Smooth muscle cell (in vitro differentiated cells): ENCODE measurements at regions not wholly inside any gene's neighbourhood (a gene's known extent, or its start where the extent isn't known, plus 50 kb on each side); places are given as distances from the start of the nearest gene placed in this dataset.

Source experiments
- DNase-seq: peaks from one replicate; lab custom pipeline; 2025; ENCODE audit not compliant: unreplicated experiment; lab: John Stamatoyannopoulos, UW
- H2AFZ ChIP-seq: fragments of 200-600 bp; sonication (generic); 2 replicates; pipeline ENCODE4 v1.6.0; 2016; ENCODE audit warnings: antibody characterized with exemption, low read depth, mild to moderate bottlenecking
- H3F3A ChIP-seq: fragments of 200-600 bp; sonication (generic); 2 replicates; pipeline ENCODE4 v1.6.0; 2017; ENCODE audit warnings: antibody characterized with exemption, low read depth
- H3K27ac ChIP-seq: fragments of 200-600 bp; sonication (generic); 2 replicates; pipeline ENCODE4 v1.5.1; 2016; ENCODE audit warnings: low read depth, mild to moderate bottlenecking
- H3K27me3 ChIP-seq: fragments of 200-600 bp; sonication (generic); 2 replicates; pipeline ENCODE4 v1.6.1; 2016; ENCODE audit warnings: low read depth, mild to moderate bottlenecking
- H3K36me3 ChIP-seq: fragments of 200-600 bp; sonication (generic); 2 replicates; pipeline ENCODE4 v1.5.1; 2016; ENCODE audit warnings: low read depth
- H3K4me1 ChIP-seq: fragments of 200-600 bp; sonication (generic); 2 replicates; pipeline ENCODE4 v1.5.1; 2016; ENCODE audit warnings: low read depth
- H3K4me2 ChIP-seq: fragments of 200-600 bp; sonication (generic); 2 replicates; pipeline ENCODE4 v1.6.0; 2016; ENCODE audit warnings: mild to moderate bottlenecking
- H3K4me3 ChIP-seq: fragments of 200-600 bp; sonication (generic); 2 replicates; pipeline ENCODE4 v1.5.1; 2016; ENCODE audit warnings: mild to moderate bottlenecking
- H3K79me2 ChIP-seq: fragments of 200-600 bp; sonication (generic); 2 replicates; pipeline ENCODE4 v1.6.0; 2016; ENCODE audit warnings: low read depth, mild to moderate bottlenecking
- H3K9ac ChIP-seq: fragments of 200-600 bp; sonication (generic); 2 replicates; pipeline ENCODE4 v1.6.0; 2016; ENCODE audit warnings: low read depth
- H3K9me3 ChIP-seq: fragments of 200-600 bp; sonication (generic); replicated peaks from 2 replicates; pipeline ENCODE4 v1.5.1; 2016; ENCODE audit warnings: low read depth
- H4K20me1 ChIP-seq: fragments of 200-600 bp; sonication (generic); 2 replicates; pipeline ENCODE4 v1.6.0; 2016; ENCODE audit warnings: low read depth
- CTCF ChIP-seq: fragments of 200-600 bp; sonication (generic); IDR thresholded peaks from 2 replicates; pipeline ENCODE4 v1.5.1; 2017; ENCODE audit warnings: borderline replicate concordance, mild to moderate bottlenecking, antibody characterized with exemption; ENCODE audit not compliant: insufficient read depth, poor library complexity, severe bottlenecking
- WGBS: methylation state at CpG from one replicate; pipeline ENCODE4 v1.1.7; 2016; ENCODE audit warnings: low lambda C conversion rate; 5-methylcytosine and 5-hydroxymethylcytosine counted together

GRCh38 chr14:85281921-85282320, 248.0 kb upstream of the FLRT2 start:
- no peak for TF ChIP-seq CTCF
- Histone ChIP-seq H4K20me1 (no peaks in the 10 kb centered on the region), H3K4me1 (no peaks in the 10 kb centered on the region), H3K79me2 (no peaks in the 10 kb centered on the region), H3F3A (no peaks in the 10 kb centered on the region), H3K27ac (no peak overlapping the region), H3K4me3 (no peak overlapping the region), H3K9me3 (no peaks in the 10 kb centered on the region), H3K27me3 (no peaks in the 10 kb centered on the region), H3K9ac (no peak overlapping the region), H2AFZ (peak overlapping the region; percentile 56), H3K36me3 (no peaks in the 10 kb centered on the region), H3K4me2 (peak overlapping the region; percentile 16)
- no peak for DNase-seq
- WGBS, result 67% methylated on average over 3 of the region's 3 CpGs

GRCh38 chr14:85288041-85288440, 241.9 kb upstream of the FLRT2 start:
- Histone ChIP-seq H2AFZ (no peak overlapping the region), H3K36me3 (no peaks in the 10 kb centered on the region), H3K27ac (no peak overlapping the region), H3K27me3 (no peaks in the 10 kb centered on the region), H3K79me2 (no peaks in the 10 kb centered on the region), H3K9ac (no peak overlapping the region), H3K4me1 (no peaks in the 10 kb centered on the region), H4K20me1 (no peaks in the 10 kb centered on the region), H3F3A (no peaks in the 10 kb centered on the region), H3K4me2 (no peak overlapping the region), H3K9me3 (no peaks in the 10 kb centered on the region), H3K4me3 (no peak overlapping the region)
- DNase-seq, result no peak
- TF ChIP-seq CTCF, result no peak
- WGBS, result 95% methylated on average over 3 of the region's 3 CpGs

GRCh38 chr14:85291731-85292130, 238.2 kb upstream of the FLRT2 start:
- no peak overlapping the region for H3K4me2 ChIP-seq
- no peak overlapping the region for H3K4me3 ChIP-seq
- no peak for DNase-seq
- H3K27me3 ChIP-seq, result no peaks in the 10 kb centered on the region
- WGBS, result 90% methylated on average over 3 of the region's 3 CpGs
- no peaks in the 10 kb centered on the region for H3K9me3 ChIP-seq
- H3K27ac ChIP-seq, result no peak overlapping the region
- H3F3A ChIP-seq, result peaks cover 7% of the 10 kb centered on the region
- H2AFZ ChIP-seq, result no peak overlapping the region
- no peaks in the 10 kb centered on the region for H3K36me3 ChIP-seq
- H3K79me2 ChIP-seq, result no peaks in the 10 kb centered on the region
- no peaks in the 10 kb centered on the region for H3K4me1 ChIP-seq
- H4K20me1 ChIP-seq, result no peaks in the 10 kb centered on the region
- H3K9ac ChIP-seq, result no peak overlapping the region
- no peak for TF ChIP-seq CTCF

- peak overlapping the region; percentile 23 for H2AFZ ChIP-seq
- 59% methylated on average over 6 of the region's 6 CpGs for WGBS
- H3K9me3 ChIP-seq, result no peaks in the 10 kb centered on the region
- H3K27me3 ChIP-seq, result no peaks in the 10 kb centered on the region
- H3K4me2 ChIP-seq, result peak overlapping the region; percentile 13
- H3F3A ChIP-seq, result peaks cover 15% of the 10 kb centered on the region
- no peak overlapping the region for H3K27ac ChIP-seq
- no peak overlapping the region for H3K4me3 ChIP-seq
- H4K20me1 ChIP-seq, result no peaks in the 10 kb centered on the region
- H3K9ac ChIP-seq, result no peak overlapping the region
- no peak for DNase-seq
- no peaks in the 10 kb centered on the region for H3K4me1 ChIP-seq
- no peaks in the 10 kb centered on the region for H3K36me3 ChIP-seq
- no peaks in the 10 kb centered on the region for H3K79me2 ChIP-seq
- TF ChIP-seq CTCF, result no peak
These were observed 236.2 kb upstream of the FLRT2 start for GRCh38 chr14:85293612-85294234.
